ENCODE measurements at regions not wholly inside any gene's neighbourhood (a gene's known extent, or its start where the extent isn't known, plus 50 kb on each side); places are given as distances from the start of the nearest gene placed in this dataset.

DNA sequence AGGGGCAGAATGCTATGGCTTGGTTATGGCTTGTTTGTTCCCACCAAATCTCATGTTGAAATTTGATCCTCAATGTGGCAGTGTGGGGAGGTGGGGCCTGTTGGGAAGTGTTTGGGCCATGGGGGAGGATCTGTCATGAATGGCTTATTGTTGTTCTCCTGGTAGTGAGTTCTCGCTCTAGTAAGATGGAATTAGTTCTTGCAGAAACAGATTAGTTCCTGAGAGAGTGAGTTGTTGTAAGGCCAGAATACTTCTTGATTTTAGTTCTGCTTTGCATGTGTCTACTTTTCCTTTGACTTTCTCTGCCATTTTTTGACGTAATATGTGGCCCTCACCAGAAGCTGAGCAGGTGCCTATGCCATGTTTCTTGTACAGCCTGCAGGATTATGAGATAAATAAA lies 188.2 kb downstream of the KIF20B start:
- Histone ChIP-seq H3K4me1 (ENCODE audit: control insufficient read depth in 2 of 3, insufficient read depth in 2 of 3, low read depth in 1 of 3, low read length in 3 of 3) (no peaks in the 10 kb centered on the region), H3K36me3 (ENCODE audit: control insufficient read depth in 2 of 3, insufficient read depth in 3 of 3, low read length in 3 of 3) (no peaks in the 10 kb centered on the region), H3K9me3 (ENCODE audit: control insufficient read depth in 2 of 3, insufficient read depth in 1 of 3, low read length in 3 of 3) (no peaks in the 10 kb centered on the region), H3K27ac (ENCODE audit: low read depth in 2 of 2, low read length in 2 of 2) (no peak overlapping the region), H3K4me3 (ENCODE audit: low read length in 3 of 3) (no peak overlapping the region), H3K27me3 (ENCODE audit: control insufficient read depth, insufficient read depth, low read length) (no peaks in the 10 kb centered on the region), H3K9ac (ENCODE audit: low read length in 3 of 3) (no peak overlapping the region)
- DNase-seq (no peak), FAIRE-seq (no peak)
- TF ChIP-seq, protein P1, sequence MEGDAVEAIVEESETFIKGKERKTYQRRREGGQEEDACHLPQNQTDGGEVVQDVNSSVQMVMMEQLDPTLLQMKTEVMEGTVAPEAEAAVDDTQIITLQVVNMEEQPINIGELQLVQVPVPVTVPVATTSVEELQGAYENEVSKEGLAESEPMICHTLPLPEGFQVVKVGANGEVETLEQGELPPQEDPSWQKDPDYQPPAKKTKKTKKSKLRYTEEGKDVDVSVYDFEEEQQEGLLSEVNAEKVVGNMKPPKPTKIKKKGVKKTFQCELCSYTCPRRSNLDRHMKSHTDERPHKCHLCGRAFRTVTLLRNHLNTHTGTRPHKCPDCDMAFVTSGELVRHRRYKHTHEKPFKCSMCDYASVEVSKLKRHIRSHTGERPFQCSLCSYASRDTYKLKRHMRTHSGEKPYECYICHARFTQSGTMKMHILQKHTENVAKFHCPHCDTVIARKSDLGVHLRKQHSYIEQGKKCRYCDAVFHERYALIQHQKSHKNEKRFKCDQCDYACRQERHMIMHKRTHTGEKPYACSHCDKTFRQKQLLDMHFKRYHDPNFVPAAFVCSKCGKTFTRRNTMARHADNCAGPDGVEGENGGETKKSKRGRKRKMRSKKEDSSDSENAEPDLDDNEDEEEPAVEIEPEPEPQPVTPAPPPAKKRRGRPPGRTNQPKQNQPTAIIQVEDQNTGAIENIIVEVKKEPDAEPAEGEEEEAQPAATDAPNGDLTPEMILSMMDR (IDR thresholded peaks at IDR 0.05; ENCODE audit: borderline replicate concordance, extremely low read depth, insufficient read depth) = no peak
- intact Hi-C loops (cut with DNase I) = no loop called here

DNA sequence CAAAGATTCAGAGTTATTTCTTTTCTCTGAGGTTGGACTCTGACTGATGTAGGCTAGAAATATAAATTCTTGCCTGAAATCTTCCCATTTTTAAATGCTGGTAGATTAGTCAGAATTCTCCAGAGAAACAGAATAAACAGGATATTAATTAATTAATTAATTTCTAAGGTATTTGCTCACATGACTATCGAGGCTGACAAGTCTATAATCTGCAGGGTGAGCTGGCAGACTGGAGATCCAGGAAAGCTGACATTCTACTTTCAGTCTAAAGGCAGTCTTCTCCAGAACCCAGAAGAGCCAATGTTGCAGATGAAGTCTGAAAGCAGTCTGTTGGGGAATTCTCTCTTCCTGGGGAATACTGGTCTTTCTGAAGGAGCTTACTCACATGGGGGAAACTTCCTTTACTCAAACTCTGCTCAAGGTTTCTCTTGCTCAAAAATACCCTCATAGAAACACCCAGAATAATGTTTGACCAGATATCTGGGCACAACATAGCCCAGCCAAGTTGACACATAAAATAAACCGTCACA lies 189.7 kb downstream of the KIF20B start:
- no peak for DNase-seq
- no peaks in the 10 kb centered on the region for H3K27me3 ChIP-seq (ENCODE audit: control insufficient read depth, insufficient read depth, low read length)
- H3K4me1 ChIP-seq (ENCODE audit: control insufficient read depth in 2 of 3, insufficient read depth in 2 of 3, low read depth in 1 of 3, low read length in 3 of 3) = no peaks in the 10 kb centered on the region
- intact Hi-C loops (cut with DNase I) = no loop called here
- no peak for FAIRE-seq
- no peak overlapping the region for H3K9ac ChIP-seq (ENCODE audit: low read length in 3 of 3)
- no peak overlapping the region for H3K27ac ChIP-seq (ENCODE audit: low read depth in 2 of 2, low read length in 2 of 2)
- H3K9me3 ChIP-seq (ENCODE audit: control insufficient read depth in 2 of 3, insufficient read depth in 1 of 3, low read length in 3 of 3) = no peaks in the 10 kb centered on the region
- no peak overlapping the region for H3K4me3 ChIP-seq (ENCODE audit: low read length in 3 of 3)
- TF ChIP-seq, protein P1 (IDR thresholded peaks at IDR 0.05; ENCODE audit: borderline replicate concordance, extremely low read depth, insufficient read depth) = no peak
- no peaks in the 10 kb centered on the region for H3K36me3 ChIP-seq (ENCODE audit: control insufficient read depth in 2 of 3, insufficient read depth in 3 of 3, low read length in 3 of 3)

DNA sequence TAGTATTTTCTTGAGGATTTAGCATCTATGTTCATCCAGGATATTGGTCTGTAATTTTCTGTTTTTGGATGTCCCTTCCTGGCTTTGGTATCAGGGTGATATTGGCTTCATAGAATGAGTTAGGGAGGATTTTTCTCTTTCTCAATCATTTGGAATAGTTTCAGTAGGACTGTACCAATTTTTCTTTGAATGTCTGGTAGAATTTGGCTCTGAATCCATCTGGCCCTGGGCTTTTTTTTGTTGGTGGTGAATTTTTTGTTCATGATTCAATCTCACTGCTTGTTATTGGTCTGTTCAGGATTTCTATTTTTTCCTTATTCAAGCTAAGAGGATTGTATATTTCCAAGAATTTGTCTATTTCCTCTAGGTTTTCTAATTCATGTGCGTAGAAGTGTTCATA lies 192.7 kb downstream of the KIF20B start:
- no peaks in the 10 kb centered on the region for H3K9me3 ChIP-seq (ENCODE audit: control insufficient read depth in 2 of 3, insufficient read depth in 1 of 3, low read length in 3 of 3)
- no peak overlapping the region for H3K9ac ChIP-seq (ENCODE audit: low read length in 3 of 3)
- no peaks in the 10 kb centered on the region for H3K27me3 ChIP-seq (ENCODE audit: control insufficient read depth, insufficient read depth, low read length)
- H3K36me3 ChIP-seq (ENCODE audit: control insufficient read depth in 2 of 3, insufficient read depth in 3 of 3, low read length in 3 of 3) = no peaks in the 10 kb centered on the region
- intact Hi-C loops (cut with DNase I) = no loop called here
- H3K4me1 ChIP-seq (ENCODE audit: control insufficient read depth in 2 of 3, insufficient read depth in 2 of 3, low read depth in 1 of 3, low read length in 3 of 3) = no peaks in the 10 kb centered on the region
- no peak overlapping the region for H3K27ac ChIP-seq (ENCODE audit: low read depth in 2 of 2, low read length in 2 of 2)
- no peak for FAIRE-seq
- TF ChIP-seq, protein P1 (IDR thresholded peaks at IDR 0.05; ENCODE audit: borderline replicate concordance, extremely low read depth, insufficient read depth) = no peak
- DNase-seq = no peak
- H3K4me3 ChIP-seq (ENCODE audit: low read length in 3 of 3) = no peak overlapping the region

DNA sequence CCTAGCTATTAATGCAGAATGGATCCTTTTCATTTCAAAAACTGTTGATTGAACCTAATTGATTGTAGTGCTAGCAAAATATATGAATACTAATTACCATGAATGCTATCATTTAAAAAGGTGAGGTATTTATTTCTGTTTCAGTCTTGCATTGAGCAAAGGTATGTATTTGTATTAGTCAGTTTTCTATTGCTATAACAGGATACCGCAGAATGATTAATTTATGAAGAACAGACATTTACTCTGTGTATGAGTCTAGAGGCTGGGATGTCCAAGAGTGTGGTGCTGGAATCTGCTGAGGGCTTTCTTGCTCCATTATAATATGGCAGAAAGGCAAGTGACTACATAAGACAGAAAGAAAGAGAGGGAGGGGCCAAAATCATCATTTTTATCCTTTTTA lies 199.2 kb downstream of the KIF20B start:
- DNase-seq = no peak
- no peaks in the 10 kb centered on the region for H3K36me3 ChIP-seq (ENCODE audit: control insufficient read depth in 2 of 3, insufficient read depth in 3 of 3, low read length in 3 of 3)
- no peak overlapping the region for H3K27ac ChIP-seq (ENCODE audit: low read depth in 2 of 2, low read length in 2 of 2)
- intact Hi-C loops (cut with DNase I) = no loop called here
- TF ChIP-seq, protein P1 (IDR thresholded peaks at IDR 0.05; ENCODE audit: borderline replicate concordance, extremely low read depth, insufficient read depth) = no peak
- no peaks in the 10 kb centered on the region for H3K9me3 ChIP-seq (ENCODE audit: control insufficient read depth in 2 of 3, insufficient read depth in 1 of 3, low read length in 3 of 3)
- H3K4me3 ChIP-seq (ENCODE audit: low read length in 3 of 3) = no peak overlapping the region
- H3K27me3 ChIP-seq (ENCODE audit: control insufficient read depth, insufficient read depth, low read length) = no peaks in the 10 kb centered on the region
- FAIRE-seq = no peak
- no peak overlapping the region for H3K9ac ChIP-seq (ENCODE audit: low read length in 3 of 3)
- H3K4me1 ChIP-seq (ENCODE audit: control insufficient read depth in 2 of 3, insufficient read depth in 2 of 3, low read depth in 1 of 3, low read length in 3 of 3) = no peaks in the 10 kb centered on the region

Measured in kidney (tissue), 13 donors.